ENCODE measurements at regions not wholly inside any gene's neighbourhood (a gene's known extent, or its start where the extent isn't known, plus 50 kb on each side); places are given as distances from the start of the nearest gene placed in this dataset.

DNA sequence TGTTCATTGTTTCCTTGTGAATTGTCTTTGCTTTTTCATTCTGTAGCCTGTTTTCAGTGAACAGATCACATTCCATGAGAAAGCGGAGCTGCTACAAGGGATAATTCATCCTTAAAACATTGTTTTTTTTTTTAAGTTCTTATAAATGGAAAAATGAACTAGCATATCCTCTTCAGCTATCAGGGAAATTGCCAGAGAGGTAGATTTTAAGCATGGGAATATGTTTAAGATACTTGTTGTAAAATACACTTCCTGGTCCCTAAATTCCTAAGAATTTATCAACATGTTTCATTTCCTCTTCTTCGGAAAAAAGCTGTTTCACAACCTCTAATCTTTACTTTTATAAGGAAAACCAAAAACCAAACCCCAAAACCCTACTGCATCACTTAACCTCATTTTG, 238.0 kb downstream of the POSTN start:
- H3K9me3 ChIP-seq, result no peaks in the 10 kb centered on the region
- Mint-ChIP-seq H3K4me3 (ENCODE audit: unreplicated experiment) (no peak overlapping the region), H3K9me3 (ENCODE audit: unreplicated experiment) (no peaks in the 10 kb centered on the region), H3K4me1 (ENCODE audit: low read depth, unreplicated experiment) (no peaks in the 10 kb centered on the region), H3K27ac (ENCODE audit: unreplicated experiment) (no peak overlapping the region), H3K36me3 (ENCODE audit: insufficient read depth, unreplicated experiment) (no peaks in the 10 kb centered on the region), H3K27me3 (ENCODE audit: insufficient read depth, unreplicated experiment) (peaks cover 10% of the 10 kb centered on the region)
- H3K36me3 ChIP-seq (ENCODE audit: control insufficient read depth, insufficient read depth, low read length), result no peaks in the 10 kb centered on the region
- ChIA-PET CTCF (no interaction called here), POLR2A (no interaction called here)
- no peak for DNase-seq
- no peak overlapping the region for H3K4me3 ChIP-seq (ENCODE audit: low read depth, low read length)
- intact Hi-C loops (cut with micrococcal nuclease; ENCODE audit: unreplicated experiment), result no loop called here
- BruUV-seq (replicated peaks), result no TSS peak
- H3K27me3 ChIP-seq (replicated peaks; ENCODE audit: control insufficient read depth, insufficient read depth, low read length), result no peaks in the 10 kb centered on the region
- no peaks in the 10 kb centered on the region for H3K4me1 ChIP-seq
- no peak for TF ChIP-seq CTCF (IDR thresholded peaks at IDR 0.05; ENCODE audit: insufficient read depth in 1 of 2, low read depth in 1 of 2, low read length in 1 of 2, severe bottlenecking in 1 of 2, unreplicated experiment in 1 of 2)

DNA sequence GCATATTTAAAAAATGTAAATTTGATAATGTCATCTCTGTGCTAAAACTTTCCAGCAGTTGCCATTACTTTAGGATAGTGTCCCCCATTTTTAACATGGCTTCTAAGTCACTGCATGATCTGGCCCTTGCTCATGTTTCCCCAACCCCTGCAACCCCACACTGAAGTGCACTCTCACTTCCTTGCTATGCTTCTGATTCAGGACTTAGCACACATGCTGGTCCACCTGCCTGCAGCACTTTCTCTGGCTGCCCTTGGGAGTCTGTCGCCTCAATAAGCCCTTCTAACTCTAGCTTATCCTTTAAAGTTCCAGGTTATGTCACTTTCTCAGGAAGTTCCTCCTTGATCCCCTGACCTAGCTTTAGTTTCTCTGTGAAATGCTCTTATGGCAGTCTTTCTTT, 241.0 kb downstream of the POSTN start:
- no peak overlapping the region for H3K27ac Mint-ChIP-seq (ENCODE audit: unreplicated experiment)
- POLR2A ChIA-PET, result no interaction called here

DNA sequence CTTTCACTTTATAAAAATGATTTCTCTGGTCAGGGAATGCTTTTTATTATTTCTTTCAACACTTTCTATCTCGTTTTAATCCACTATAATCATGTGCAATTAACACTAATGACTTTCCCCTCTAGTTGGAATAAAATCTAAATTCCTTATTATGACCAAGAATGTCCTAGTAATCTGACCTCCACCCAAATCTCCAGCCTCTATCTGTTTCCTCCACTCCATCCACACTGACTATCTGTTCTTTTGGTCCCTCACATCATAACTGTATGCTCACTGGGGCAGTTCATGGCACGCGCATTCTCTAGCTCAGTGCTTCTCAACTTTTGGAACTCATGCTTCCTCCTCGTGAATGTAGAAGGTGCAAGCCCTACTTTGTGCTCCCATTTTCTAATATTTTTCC, 244.7 kb downstream of the POSTN start:
- no peaks in the 10 kb centered on the region for H3K27me3 Mint-ChIP-seq (ENCODE audit: insufficient read depth, unreplicated experiment)
- intact Hi-C loops (cut with micrococcal nuclease; ENCODE audit: unreplicated experiment), result no loop called here
- no peak for DNase-seq
- Histone ChIP-seq H3K9me3 (no peaks in the 10 kb centered on the region), H3K4me3 (ENCODE audit: low read depth, low read length) (no peak overlapping the region), H3K36me3 (ENCODE audit: control insufficient read depth, insufficient read depth, low read length) (no peaks in the 10 kb centered on the region), H3K27me3 (replicated peaks; ENCODE audit: control insufficient read depth, insufficient read depth, low read length) (no peaks in the 10 kb centered on the region), H3K4me1 (peaks cover 3% of the 10 kb centered on the region; the same call in 1 of the 2 replicates)
- H3K36me3 Mint-ChIP-seq (ENCODE audit: insufficient read depth, unreplicated experiment), result no peaks in the 10 kb centered on the region
- H3K4me1 Mint-ChIP-seq (ENCODE audit: low read depth, unreplicated experiment), result no peaks in the 10 kb centered on the region
- TF ChIP-seq CTCF (IDR thresholded peaks at IDR 0.05; ENCODE audit: insufficient read depth in 1 of 2, low read depth in 1 of 2, low read length in 1 of 2, severe bottlenecking in 1 of 2, unreplicated experiment in 1 of 2), result no peak
- POLR2A ChIA-PET, result no interaction called here
- no peaks in the 10 kb centered on the region for H3K9me3 Mint-ChIP-seq (ENCODE audit: unreplicated experiment)
- CTCF ChIA-PET, result no interaction called here
- no peak overlapping the region for H3K4me3 Mint-ChIP-seq (ENCODE audit: unreplicated experiment)
- no peak overlapping the region for H3K27ac Mint-ChIP-seq (ENCODE audit: unreplicated experiment)
- BruUV-seq (replicated peaks), result no TSS peak

More for the DNA sequence above, 241.0 kb downstream of the POSTN start:
- H3K4me1 Mint-ChIP-seq (ENCODE audit: low read depth, unreplicated experiment), result no peaks in the 10 kb centered on the region
- H3K9me3 Mint-ChIP-seq (ENCODE audit: unreplicated experiment), result no peaks in the 10 kb centered on the region
- Histone ChIP-seq H3K4me1 (peaks cover 3% of the 10 kb centered on the region; the same call in 1 of the 2 replicates), H3K4me3 (ENCODE audit: low read depth, low read length) (no peak overlapping the region), H3K36me3 (ENCODE audit: control insufficient read depth, insufficient read depth, low read length) (no peaks in the 10 kb centered on the region), H3K27me3 (replicated peaks; ENCODE audit: control insufficient read depth, insufficient read depth, low read length) (no peaks in the 10 kb centered on the region), H3K9me3 (no peaks in the 10 kb centered on the region)
- intact Hi-C loops (cut with micrococcal nuclease; ENCODE audit: unreplicated experiment), result no loop called here
- no peak for DNase-seq
- CTCF ChIA-PET, result no interaction called here
- H3K36me3 Mint-ChIP-seq (ENCODE audit: insufficient read depth, unreplicated experiment), result no peaks in the 10 kb centered on the region
- TF ChIP-seq CTCF (IDR thresholded peaks at IDR 0.05; ENCODE audit: insufficient read depth in 1 of 2, low read depth in 1 of 2, low read length in 1 of 2, severe bottlenecking in 1 of 2, unreplicated experiment in 1 of 2), result no peak
- H3K4me3 Mint-ChIP-seq (ENCODE audit: unreplicated experiment), result no peak overlapping the region
- peaks cover 10% of the 10 kb centered on the region for H3K27me3 Mint-ChIP-seq (ENCODE audit: insufficient read depth, unreplicated experiment)
- BruUV-seq (replicated peaks), result no TSS peak

Measured in Caco-2 (cell line).